HuH-7.5 (cell line): ENCODE measurements at regions not wholly inside any gene's neighbourhood (a gene's known extent, or its start where the extent isn't known, plus 50 kb on each side); places are given as distances from the start of the nearest gene placed in this dataset.
"Not testable (repeated sequence)": the region's sequence is repeated elsewhere in the genome, so short reads cannot be mapped to it uniquely, and the experiment has no call there.

Experiments
- DNase-seq: peaks from one replicate; pipeline ENCODE4 v3.0.0; 2011; ENCODE audit warnings: low spot score

DNA sequence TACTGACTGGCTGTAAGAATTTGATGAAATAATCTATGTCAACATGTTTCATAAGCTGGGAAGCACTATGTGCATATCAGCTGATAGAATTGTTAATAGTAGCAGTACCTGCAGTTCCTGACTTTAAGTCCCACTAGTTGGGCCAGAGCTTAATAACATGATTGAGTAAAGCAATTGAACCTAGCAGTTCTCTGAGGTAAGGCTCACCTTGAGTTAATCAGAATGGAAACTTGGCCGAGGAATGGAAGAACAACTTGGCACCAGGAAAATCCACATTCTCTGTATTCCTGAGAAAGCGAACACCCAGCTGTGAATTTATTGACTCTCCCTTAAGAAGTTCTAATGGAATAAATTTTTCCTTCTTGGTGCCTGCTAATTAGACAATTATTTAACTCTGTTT is 262.6 kb downstream of the IGSF11 start:
- DNase-seq, result no peak

DNA sequence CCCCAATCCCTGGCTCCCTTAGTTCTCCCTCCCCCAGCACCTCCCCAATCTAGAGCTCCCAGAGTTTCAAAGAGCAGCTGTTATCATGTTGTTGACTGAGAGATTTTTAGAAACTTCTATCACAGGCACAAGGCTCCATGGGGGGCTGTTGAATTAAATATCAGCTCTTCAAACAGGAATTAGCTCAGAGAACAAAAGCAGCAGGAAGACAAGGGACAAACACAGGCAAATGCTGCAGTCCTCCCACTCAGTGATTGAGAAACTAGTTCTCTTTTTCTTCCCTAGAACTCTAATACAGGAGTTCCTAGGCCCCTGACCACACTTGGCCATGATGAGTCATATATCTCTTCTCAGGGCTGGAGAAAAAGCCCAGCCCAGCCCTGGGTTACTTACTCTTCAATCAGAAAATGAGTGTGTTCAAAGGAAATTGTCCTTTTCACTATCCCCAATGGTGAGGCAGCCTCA is 262.1 kb downstream of the IGSF11 start:
- no peak for DNase-seq

- DNase-seq, result no peak
These were observed 259.6 kb downstream of the IGSF11 start for GRCh38 chr3:118775021-118775420.

DNA sequence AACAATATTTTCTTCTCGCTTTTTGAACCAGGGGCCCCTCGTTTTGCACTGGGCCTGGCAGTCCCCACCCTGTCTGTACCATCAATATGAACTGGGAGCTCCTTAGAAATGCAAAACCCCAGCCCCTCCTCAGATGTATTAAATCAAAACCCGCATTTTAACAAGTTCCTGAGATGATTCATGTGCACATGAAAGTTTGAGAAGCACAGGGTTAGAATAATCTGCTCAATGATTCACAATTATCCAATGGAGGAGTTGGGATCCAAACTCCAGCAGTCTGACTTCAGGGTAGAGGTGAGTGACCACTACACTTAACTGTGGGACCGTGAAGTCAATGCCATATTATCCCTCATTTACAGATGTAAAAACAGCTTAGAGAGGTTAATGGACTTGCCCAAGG is 256.4 kb downstream of the IGSF11 start:
- DNase-seq, result no peak

GRCh38 chr3:118781232-118781631 is 253.4 kb downstream of the IGSF11 start:
- no peak for DNase-seq

GRCh38 chr3:118781839-118782238 is 252.8 kb downstream of the IGSF11 start:
- DNase-seq, result no peak

GRCh38 chr3:118782755-118783202 is 251.9 kb downstream of the IGSF11 start:
- DNase-seq, result no peak

DNA sequence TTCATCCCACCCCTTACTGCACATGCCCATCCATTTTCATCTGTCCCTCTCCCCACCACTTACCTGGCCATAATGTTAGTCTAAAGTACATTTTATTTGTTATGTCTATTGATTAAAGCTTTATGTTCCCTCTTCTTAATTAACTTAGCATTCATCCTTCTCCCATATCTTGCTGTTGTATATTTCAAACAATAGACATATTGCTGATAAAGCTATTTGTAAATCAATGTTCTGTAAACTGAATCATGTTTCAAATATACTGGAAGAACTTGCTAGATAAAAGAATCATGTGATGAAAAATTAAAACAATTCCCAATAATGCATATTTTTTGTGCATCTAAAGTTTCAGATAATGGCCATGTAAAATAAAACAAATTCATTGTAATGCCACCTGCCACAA is 249.2 kb downstream of the IGSF11 start:
- no peak for DNase-seq

GRCh38 chr3:118791246-118791645 is 243.4 kb downstream of the IGSF11 start:
- DNase-seq, result no peak

- no peak for DNase-seq
These were observed 242.5 kb downstream of the IGSF11 start for GRCh38 chr3:118792191-118792590.

DNA sequence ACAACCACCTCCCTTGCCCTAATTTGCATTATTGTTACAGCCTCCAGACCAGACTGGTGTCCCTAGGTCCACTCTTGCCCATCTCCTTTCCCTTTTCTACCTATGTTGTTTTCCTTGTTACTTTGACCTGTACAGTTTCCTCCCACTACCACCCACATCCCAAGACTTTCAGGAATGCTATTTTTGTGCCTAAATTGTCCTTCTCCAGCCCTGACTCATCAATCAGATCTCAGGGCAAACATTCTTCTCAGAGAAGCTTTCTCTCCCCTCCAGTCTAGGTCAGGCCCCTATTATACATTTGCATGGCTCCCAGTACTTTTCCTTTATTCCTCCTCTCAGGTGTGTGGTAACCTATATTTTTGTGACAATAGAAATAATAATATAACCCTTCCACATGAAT is 241.5 kb downstream of the IGSF11 start:
- DNase-seq, result no peak

DNA sequence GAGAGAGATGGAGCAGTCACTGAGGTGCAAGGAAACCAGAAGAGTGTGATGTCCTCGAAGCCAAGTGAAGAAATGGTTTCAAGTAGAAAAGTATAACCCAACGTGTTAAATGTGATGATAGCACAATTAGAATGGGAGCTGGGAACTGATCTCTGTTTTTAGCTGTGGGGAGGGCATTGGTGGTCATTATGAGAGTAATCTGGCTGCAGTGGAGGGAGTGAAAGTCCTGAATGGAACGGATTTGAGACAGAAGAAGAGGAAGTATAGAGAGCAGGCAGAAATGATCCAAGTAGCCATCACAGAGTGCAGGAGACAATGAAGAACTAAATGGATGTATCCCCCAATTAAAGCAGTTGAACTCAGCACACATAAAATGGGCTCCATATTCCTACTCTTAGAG is 235.3 kb downstream of the IGSF11 start:
- no peak for DNase-seq

- DNase-seq, result no peak
These were observed 232.7 kb downstream of the IGSF11 start for GRCh38 chr3:118801899-118802298.

GRCh38 chr3:118802325-118803095 is 232.1 kb downstream of the IGSF11 start:
- DNase-seq, result no peak

DNA sequence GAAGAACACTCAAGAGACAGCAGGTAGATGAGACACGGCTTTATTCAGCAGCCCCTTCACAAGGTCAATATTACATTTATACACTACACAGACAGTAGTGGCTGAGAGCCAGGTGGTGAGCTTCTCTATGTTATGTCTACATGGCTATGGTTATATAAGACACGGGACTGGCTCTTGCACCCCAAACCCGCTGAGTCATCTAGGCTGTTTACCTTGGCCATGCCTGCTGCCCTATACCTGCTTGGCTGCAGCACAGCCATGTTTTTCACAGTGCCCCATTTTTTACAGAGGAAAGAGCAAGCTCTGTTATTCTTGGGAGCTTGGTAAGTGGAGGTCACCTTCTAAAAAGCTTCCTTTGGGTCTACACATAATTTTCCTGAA is 231.6 kb downstream of the IGSF11 start:
- no peak for DNase-seq

DNA sequence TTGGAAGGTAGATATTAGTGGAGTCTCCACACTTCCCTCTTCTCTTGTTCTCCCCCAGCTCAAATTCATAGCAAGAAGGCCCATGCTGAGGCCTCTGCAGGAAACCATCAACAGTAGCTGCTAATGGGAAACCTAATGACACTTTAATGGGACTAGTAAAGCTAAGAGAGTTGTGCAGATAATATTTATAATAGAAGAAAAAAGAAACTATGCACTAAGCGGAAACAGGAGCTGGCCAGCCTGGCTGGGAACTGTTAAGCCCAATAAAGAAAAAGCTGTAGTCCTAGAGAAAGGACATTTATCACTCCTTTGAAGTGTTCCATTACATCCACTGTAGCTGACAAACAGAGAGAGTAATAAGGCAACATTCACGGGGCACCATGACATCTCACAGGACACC is 229.6 kb downstream of the IGSF11 start:
- DNase-seq, result no peak

- no peak for DNase-seq
These were observed 228.2 kb downstream of the IGSF11 start for GRCh38 chr3:118806423-118806822.

DNA sequence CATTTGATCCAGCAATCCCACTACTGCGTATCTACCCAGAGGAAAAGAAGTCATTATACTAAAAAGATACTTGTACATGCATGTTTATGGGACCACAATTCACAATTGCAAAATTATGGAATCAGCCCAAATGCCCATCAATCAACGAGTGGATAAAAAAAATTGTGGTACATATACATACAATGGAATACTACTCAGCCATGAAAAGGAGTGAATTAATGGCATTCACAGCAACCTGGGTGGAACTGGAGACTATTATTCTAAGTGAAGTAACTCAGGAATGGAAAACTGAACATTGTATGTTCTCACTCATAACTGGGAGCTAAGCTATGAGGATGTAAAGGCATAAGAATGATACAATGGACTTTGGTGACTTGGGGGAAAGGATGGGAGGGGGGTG is 227.3 kb downstream of the IGSF11 start:
- not testable (repeated sequence) for DNase-seq

GRCh38 chr3:118808723-118809122 is 225.9 kb downstream of the IGSF11 start:
- DNase-seq, result no peak

DNA sequence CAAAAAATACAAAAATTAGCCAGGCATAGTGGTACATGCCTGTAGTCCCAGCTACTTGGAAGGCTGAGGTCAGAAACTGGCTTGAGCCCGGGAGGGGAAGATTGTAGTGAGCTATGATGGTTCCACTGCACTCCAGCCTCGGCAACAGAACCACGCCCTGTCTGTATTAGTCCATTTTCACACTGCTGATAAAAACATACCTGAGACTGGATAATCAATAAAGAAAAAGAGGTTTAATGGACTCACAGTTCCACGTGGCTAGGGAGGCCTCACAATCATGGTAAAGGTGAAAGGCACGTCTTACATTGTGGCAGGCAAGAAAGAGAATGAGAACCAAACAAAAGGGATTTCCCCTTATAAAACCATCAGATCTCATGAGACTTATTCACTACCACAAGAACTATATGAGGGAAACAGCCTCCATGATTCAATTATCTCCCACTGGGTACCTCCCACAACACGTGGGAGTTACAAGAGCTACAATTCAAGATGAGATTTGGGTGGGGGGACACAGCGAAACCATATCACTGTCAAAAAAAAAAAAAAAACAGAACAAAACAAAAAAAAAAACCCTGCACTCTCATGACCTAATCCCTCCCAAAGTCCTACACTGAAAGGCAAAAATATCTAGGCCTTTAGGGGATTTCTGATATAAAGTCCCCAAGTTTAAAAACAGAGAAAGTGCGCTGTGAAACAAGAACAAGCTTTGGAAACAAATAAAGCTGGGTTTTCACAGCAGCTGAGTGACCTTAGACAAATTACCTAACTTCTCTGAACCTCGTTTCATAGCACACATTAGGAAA is 224.7 kb downstream of the IGSF11 start:
- no peak for DNase-seq

GRCh38 chr3:118810499-118811035 is 224.1 kb downstream of the IGSF11 start:
- no peak for DNase-seq

DNA sequence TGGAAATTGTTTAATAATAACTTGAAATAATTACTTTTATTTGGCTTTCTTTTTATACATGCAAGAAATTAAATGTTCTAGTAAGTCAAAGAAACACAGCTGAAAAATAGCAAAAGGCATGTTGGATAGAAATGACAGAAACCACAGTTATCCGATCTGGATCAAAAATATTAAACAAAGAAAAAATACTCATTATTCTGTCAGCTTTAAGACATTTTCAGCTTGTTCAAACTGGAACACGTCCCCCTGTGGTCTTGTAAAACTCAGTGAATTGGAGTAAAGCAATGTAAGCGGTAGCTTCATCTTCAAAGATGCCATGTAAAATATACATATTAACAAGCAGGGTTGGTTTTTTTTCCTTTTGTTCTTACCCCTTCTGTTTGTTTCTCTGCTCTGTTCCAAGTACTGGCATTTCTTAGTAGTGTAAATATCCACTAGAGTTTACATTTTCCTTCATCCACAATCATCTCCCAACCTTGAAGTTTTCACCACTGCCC is 223.4 kb downstream of the IGSF11 start:
- no peak for DNase-seq

GRCh38 chr3:118813472-118813871 is 221.2 kb downstream of the IGSF11 start:
- no peak for DNase-seq
